Gastroesophageal sphincter (tissue), 4 donors: ENCODE measurements at regions not wholly inside any gene's neighbourhood (a gene's known extent, or its start where the extent isn't known, plus 50 kb on each side); places are given as distances from the start of the nearest gene placed in this dataset.

ENCODE experiments used
- ATAC-seq: fragments of 150-250 bp; one replicate; pipeline ENCODE4 v1.9.1; 2016; ENCODE audit warnings: mild to moderate bottlenecking, moderate library complexity
- H3K27ac ChIP-seq, 4 donors: fragments of 200-600 bp; sonication (generic) in 3 of 4; 1 replicate in 3 of 4; 2 replicates in 1 of 4; pipeline ENCODE4 v1.5.1; 2016 to 2019
- H3K27me3 ChIP-seq: fragments of 200-600 bp; sonication (generic); one replicate; pipeline ENCODE4 v1.5.1; 2019
- H3K36me3 ChIP-seq, 2 donors: fragments of 200-600 bp; sonication (generic); one replicate each; pipeline ENCODE4 v1.5.1; 2019; ENCODE audit warnings: control low read depth in 1 of 2
- H3K4me1 ChIP-seq, 3 donors: fragments of 200-600 bp; sonication (generic); 1 replicate in 2 of 3; 2 replicates in 1 of 3; pipeline ENCODE4 v1.5.1; 2016 to 2019; ENCODE audit warnings: control low read depth in 2 of 3
- H3K4me3 ChIP-seq, 2 donors: fragments of 200-600 bp; sonication (generic); one replicate each; pipeline ENCODE4 v1.5.1; 2019; ENCODE audit warnings: mild to moderate bottlenecking in 1 of 2, moderate library complexity in 1 of 2
- H3K9me3 ChIP-seq, 3 donors: fragments of 200-600 bp; sonication (generic); one replicate each; pipeline ENCODE4 v1.5.1; 2017 to 2019; ENCODE audit warnings: control low read depth in 2 of 3
- CTCF ChIP-seq, 4 experiments: fragments of 200-600 bp in 2 of 4; fragments of 450-650 bp in 2 of 4; sonication (generic) in 1 of 4; IDR thresholded peaks; one replicate each; pipeline ENCODE4 v1.5.1; 2017 to 2019; ENCODE audit warnings: antibody characterized with exemption in 4 of 4, mild to moderate bottlenecking in 2 of 4, moderate library complexity in 2 of 4
- EP300 ChIP-seq: sonication (generic); formaldehyde crosslinking; IDR thresholded peaks from one replicate; pipeline ENCODE4 v1.6.1; 2017; ENCODE audit warnings: antibody characterized with exemption, mild to moderate bottlenecking
- POLR2A ChIP-seq, 2 donors: fragments of 450-650 bp; IDR thresholded peaks; one replicate each; pipeline ENCODE4 v1.6.1; 2017; ENCODE audit warnings: antibody characterized with exemption in 2 of 2, mild to moderate bottlenecking in 2 of 2, moderate library complexity in 1 of 2
- POLR2AphosphoS5 ChIP-seq: sonication (generic); formaldehyde crosslinking; IDR thresholded peaks from one replicate; pipeline ENCODE4 v1.6.1; 2017; ENCODE audit warnings: antibody characterized with exemption
- WGBS, 2 donors: methylation state at CpG; one replicate each; pipeline ENCODE4 v1.1.5; 2018; ENCODE audit warnings: low coverage in 1 of 2; 5-methylcytosine and 5-hydroxymethylcytosine counted together

- TF ChIP-seq EP300, result no peak
- no peak for TF ChIP-seq POLR2A (IDR thresholded peaks at IDR 0.05)
- TF ChIP-seq POLR2AphosphoS5, result no peak
- no peak for TF ChIP-seq CTCF (IDR thresholded peaks at IDR 0.05)
- Histone ChIP-seq H3K9me3 (no peaks in the 10 kb centered on the region), H3K4me3 (no peak overlapping the region), H3K4me1 (no peaks in the 10 kb centered on the region), H3K27me3 (no peaks in the 10 kb centered on the region), H3K27ac (no peak overlapping the region), H3K36me3 (no peaks in the 10 kb centered on the region)
- WGBS, 2 donors, result 43 to 83% methylated on average over 2 to 3 of the region's 5 CpGs
- no peak for ATAC-seq
These were observed 555.0 kb downstream of the TNS3 start for GRCh38 chr7:47026780-47027361.

DNA sequence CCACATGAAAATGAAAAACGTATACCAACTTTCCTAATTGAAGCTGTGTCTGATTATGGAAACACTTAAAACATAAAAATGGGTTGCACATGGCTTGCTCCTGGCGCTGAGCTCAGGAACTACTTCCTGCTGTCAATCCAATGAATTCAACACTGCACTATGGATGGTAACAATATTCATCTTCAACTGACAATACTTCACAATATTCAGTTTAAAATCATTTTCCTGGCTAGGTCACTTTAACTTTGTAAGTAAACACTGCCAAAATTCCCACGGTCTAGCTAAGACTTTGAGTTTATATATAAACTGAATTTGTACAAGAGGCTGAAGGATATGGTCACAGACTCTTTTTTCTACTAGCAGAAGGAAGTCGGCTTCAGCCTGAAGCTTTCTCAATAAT is 556.9 kb downstream of the TNS3 start:
- WGBS, 2 donors, result 19 to 30% methylated on average over 3 to 4 of the region's 4 CpGs
- ATAC-seq, result no peak
- Histone ChIP-seq H3K36me3 (no peaks in the 10 kb centered on the region), H3K4me1 (no peaks in the 10 kb centered on the region), H3K27ac (no peak overlapping the region), H3K27me3 (no peaks in the 10 kb centered on the region), H3K9me3 (no peaks in the 10 kb centered on the region), H3K4me3 (no peak overlapping the region)
- TF ChIP-seq POLR2AphosphoS5 (no peak), CTCF (IDR thresholded peaks at IDR 0.05) (no peak), EP300 (no peak)

DNA sequence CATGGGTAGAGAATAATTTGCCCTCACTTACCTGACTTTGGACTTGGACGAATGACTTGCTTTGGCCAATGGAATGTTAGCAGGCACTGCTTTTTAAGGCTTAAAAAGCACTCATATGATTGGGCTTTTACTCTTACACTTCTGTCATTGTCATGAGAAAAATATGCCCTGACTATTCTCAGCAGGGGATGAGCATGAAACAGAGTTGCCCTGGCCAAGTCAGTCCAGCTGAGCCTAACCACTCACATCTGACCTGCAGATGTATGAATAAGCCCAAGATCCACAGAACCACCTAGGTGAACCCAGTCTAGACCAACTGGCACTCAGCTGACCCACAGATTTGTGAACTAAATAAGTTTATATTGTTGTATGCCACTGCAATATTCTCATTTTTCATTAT is 573.5 kb downstream of the TNS3 start:
- no peak overlapping the region for H3K27ac ChIP-seq
- H3K9me3 ChIP-seq, result no peaks in the 10 kb centered on the region
- no peaks in the 10 kb centered on the region for H3K4me1 ChIP-seq
- H3K36me3 ChIP-seq, result no peaks in the 10 kb centered on the region
- no peak for ATAC-seq
- WGBS, 2 donors, result 60 to 88% methylated on average over 1 of the region's 1 CpG
- no peaks in the 10 kb centered on the region for H3K27me3 ChIP-seq
- no peak overlapping the region for H3K4me3 ChIP-seq
- TF ChIP-seq POLR2AphosphoS5, result no peak
- no peak for TF ChIP-seq EP300
- TF ChIP-seq POLR2A (IDR thresholded peaks at IDR 0.05), result no peak
- no peak for TF ChIP-seq CTCF (IDR thresholded peaks at IDR 0.05)

DNA sequence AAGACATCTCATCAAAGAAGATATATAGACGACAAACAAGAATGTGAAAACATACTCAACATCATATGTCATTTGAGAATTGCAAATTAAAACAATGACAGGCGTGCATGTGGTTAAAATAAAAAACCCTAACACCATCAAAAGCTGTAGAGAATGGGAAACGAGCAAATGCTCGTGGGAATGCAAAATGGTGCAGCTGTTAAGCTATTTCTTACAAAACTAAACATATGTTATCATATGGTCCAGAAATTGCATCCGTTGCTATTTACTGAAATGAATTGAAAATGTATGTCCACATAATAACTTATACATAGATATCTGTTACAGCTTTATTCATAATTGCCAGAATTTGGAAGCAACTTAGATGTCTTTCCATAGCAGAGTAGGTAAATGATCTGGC is 574.4 kb downstream of the TNS3 start:
- TF ChIP-seq CTCF (IDR thresholded peaks at IDR 0.05) (no peak), POLR2A (IDR thresholded peaks at IDR 0.05) (no peak), POLR2AphosphoS5 (no peak), EP300 (no peak)
- ATAC-seq, result no peak
- H3K36me3 ChIP-seq, result no peaks in the 10 kb centered on the region

GRCh38 chr7:47000561-47000960 is 581.4 kb downstream of the TNS3 start:
- H3K27me3 ChIP-seq, result no peaks in the 10 kb centered on the region
- no peak overlapping the region for H3K27ac ChIP-seq
- WGBS, 2 donors, result 72 to 80% methylated on average over 1 of the region's 1 CpG
- no peaks in the 10 kb centered on the region for H3K36me3 ChIP-seq
- ATAC-seq, result no peak
- no peaks in the 10 kb centered on the region for H3K4me1 ChIP-seq
- TF ChIP-seq POLR2AphosphoS5 (no peak), POLR2A (IDR thresholded peaks at IDR 0.05) (no peak)
- no peaks in the 10 kb centered on the region for H3K9me3 ChIP-seq
- H3K4me3 ChIP-seq, result no peak overlapping the region

More for the DNA sequence above, 574.4 kb downstream of the TNS3 start:
- 46 to 67% methylated on average over 3 to 5 of the region's 5 CpGs for WGBS, 2 donors
- Histone ChIP-seq H3K27ac (no peak overlapping the region), H3K4me1 (no peaks in the 10 kb centered on the region), H3K9me3 (no peaks in the 10 kb centered on the region), H3K4me3 (no peak overlapping the region), H3K27me3 (no peaks in the 10 kb centered on the region)
